A549 (cell line): ENCODE measurements at regions not wholly inside any gene's neighbourhood (a gene's known extent, or its start where the extent isn't known, plus 50 kb on each side); places are given as distances from the start of the nearest gene placed in this dataset.

Experiments
- CEBPB ChIP-seq, 2 experiments: fragments of >200 bp in 1 of 2; sonication (Bioruptor Twin) in 1 of 2; formaldehyde crosslinking in 1 of 2; IDR thresholded peaks; 2 replicates each; pipeline ENCODE4 v1.6.1; 2012 to 2016
- CTCF ChIP-seq: fragments of >200 bp; sonication (Bioruptor Twin); formaldehyde crosslinking; IDR thresholded peaks from 3 replicates; pipeline ENCODE4 v1.5.1; 2016
- PBX3 ChIP-seq: IDR thresholded peaks from 2 replicates; pipeline ENCODE4 v1.6.1; 2012
- POLR2A ChIP-seq: IDR thresholded peaks from 2 replicates; pipeline ENCODE4 v1.6.1; 2012; ENCODE audit warnings: mild to moderate bottlenecking, low read length
- SMC3 ChIP-seq: fragments of >200 bp; sonication (Bioruptor Twin); formaldehyde crosslinking; IDR thresholded peaks from 3 replicates; pipeline ENCODE4 v1.6.1; 2018; ENCODE audit warnings: inconsistent platforms

GRCh38 chr1:87524021-87524754, 195.5 kb downstream of the LMO4 start:
- TF ChIP-seq CEBPB (IDR thresholded peaks at IDR 0.05) (no peak), CTCF (no peak), PBX3 (no peak), SMC3 (no peak), POLR2A (no peak)
